Stomach smooth muscle (tissue), 2 donors: ENCODE measurements at regions not wholly inside any gene's neighbourhood (a gene's known extent, or its start where the extent isn't known, plus 50 kb on each side); places are given as distances from the start of the nearest gene placed in this dataset.

Experiments used
- H3K27ac ChIP-seq: one replicate; pipeline ENCODE4 v1.7.0; 2013; ENCODE audit warnings: mild to moderate bottlenecking, low read length, inconsistent platforms
- H3K27me3 ChIP-seq, 2 donors: one replicate each; pipeline ENCODE4 v1.7.0; 2013; ENCODE audit warnings: low read length in 2 of 2; ENCODE audit not compliant: insufficient read depth in 2 of 2, control insufficient read depth in 1 of 2
- H3K36me3 ChIP-seq, 2 donors: one replicate each; pipeline ENCODE4 v1.7.0; 2013; ENCODE audit warnings: low read length in 2 of 2; ENCODE audit not compliant: control insufficient read depth in 2 of 2, insufficient read depth in 2 of 2
- H3K4me1 ChIP-seq: one replicate; pipeline ENCODE4 v1.7.0; 2013; ENCODE audit warnings: low read length; ENCODE audit not compliant: control insufficient read depth, insufficient read depth
- H3K4me3 ChIP-seq, 2 donors: one replicate each; pipeline ENCODE4 v1.7.0; 2013; ENCODE audit warnings: low read length in 2 of 2
- H3K9ac ChIP-seq, 2 donors: one replicate each; pipeline ENCODE4 v1.7.0; 2013; ENCODE audit warnings: low read length in 2 of 2, mild to moderate bottlenecking in 1 of 2
- H3K9me3 ChIP-seq, 2 donors: one replicate each; pipeline ENCODE4 v1.7.0; 2013; ENCODE audit warnings: low read length in 2 of 2; ENCODE audit not compliant: control insufficient read depth in 2 of 2
- donor health status: healthy.
- donor health status: Pancreatic carcinoma.

DNA sequence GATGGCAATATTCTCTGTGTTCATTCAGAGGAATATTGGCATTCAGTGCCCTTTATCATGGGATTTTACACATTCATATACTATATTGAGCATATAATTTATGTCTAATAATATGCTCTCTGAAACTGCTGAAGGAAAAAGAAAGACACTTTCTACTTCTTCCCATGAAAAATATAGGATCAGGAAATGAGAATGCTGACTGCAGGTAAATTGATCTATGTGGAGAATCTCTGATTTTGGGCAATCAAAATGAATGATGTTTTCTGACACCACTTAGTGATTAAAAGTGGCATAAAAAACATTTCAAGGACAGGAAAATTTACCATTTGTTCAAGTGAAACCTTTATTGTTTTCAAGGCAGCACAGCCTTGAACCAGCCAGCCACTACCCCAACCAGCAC, 260.1 kb upstream of the STXBP5 start:
- Histone ChIP-seq H3K9ac (no peak overlapping the region), H3K27ac (no peak overlapping the region), H3K4me3 (no peak overlapping the region), H3K9me3 (peaks cover 0 to 4% of the 10 kb centered on the region in 2 donors), H3K36me3 (no peaks in the 10 kb centered on the region), H3K4me1 (no peaks in the 10 kb centered on the region), H3K27me3 (no peaks in the 10 kb centered on the region)

DNA sequence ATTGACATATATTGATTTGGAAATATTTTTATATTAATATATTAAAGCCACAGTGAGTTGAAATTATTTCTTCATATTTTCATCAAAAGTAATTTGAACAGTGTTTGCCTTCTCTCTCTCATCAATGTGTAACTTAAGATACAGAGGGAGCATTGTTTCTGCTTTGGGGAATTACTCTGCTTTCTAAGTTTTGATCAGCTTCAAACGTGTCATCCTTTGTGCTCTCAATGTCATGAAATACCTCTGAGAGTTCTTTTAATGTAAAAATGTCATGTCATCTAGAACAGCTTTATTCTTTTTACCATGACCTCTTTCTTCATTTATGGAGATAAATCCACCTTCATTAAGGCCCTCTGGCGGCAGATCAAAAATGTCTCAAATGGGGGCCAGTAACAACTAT, 259.4 kb upstream of the STXBP5 start:
- Histone ChIP-seq H3K4me1 (no peaks in the 10 kb centered on the region), H3K9me3 (peaks cover 0 to 4% of the 10 kb centered on the region in 2 donors), H3K27ac (no peak overlapping the region), H3K4me3 (no peak overlapping the region), H3K36me3 (no peaks in the 10 kb centered on the region), H3K9ac (no peak overlapping the region), H3K27me3 (no peaks in the 10 kb centered on the region)

GRCh38 chr6:146946559-146946958, 257.7 kb upstream of the STXBP5 start:
- H3K27me3 ChIP-seq, result no peaks in the 10 kb centered on the region
- H3K27ac ChIP-seq, result no peak overlapping the region
- no peaks in the 10 kb centered on the region for H3K4me1 ChIP-seq
- no peak overlapping the region for H3K4me3 ChIP-seq
- peaks cover 0 to 4% of the 10 kb centered on the region in 2 donors for H3K9me3 ChIP-seq
- no peak overlapping the region for H3K9ac ChIP-seq
- no peaks in the 10 kb centered on the region for H3K36me3 ChIP-seq

- H3K4me3 ChIP-seq, result no peak overlapping the region
- H3K27me3 ChIP-seq, result no peaks in the 10 kb centered on the region
- H3K36me3 ChIP-seq, result no peaks in the 10 kb centered on the region
- no peaks in the 10 kb centered on the region for H3K9me3 ChIP-seq
- no peak overlapping the region for H3K9ac ChIP-seq
- no peak overlapping the region for H3K27ac ChIP-seq
- no peaks in the 10 kb centered on the region for H3K4me1 ChIP-seq
These were observed 255.4 kb upstream of the STXBP5 start for GRCh38 chr6:146948790-146949342.

GRCh38 chr6:146949425-146949824, 254.8 kb upstream of the STXBP5 start:
- no peaks in the 10 kb centered on the region for H3K4me1 ChIP-seq
- H3K9me3 ChIP-seq, result no peaks in the 10 kb centered on the region
- no peak overlapping the region for H3K27ac ChIP-seq
- no peaks in the 10 kb centered on the region for H3K36me3 ChIP-seq
- H3K4me3 ChIP-seq, result no peak overlapping the region
- no peaks in the 10 kb centered on the region for H3K27me3 ChIP-seq
- H3K9ac ChIP-seq, result no peak overlapping the region

DNA sequence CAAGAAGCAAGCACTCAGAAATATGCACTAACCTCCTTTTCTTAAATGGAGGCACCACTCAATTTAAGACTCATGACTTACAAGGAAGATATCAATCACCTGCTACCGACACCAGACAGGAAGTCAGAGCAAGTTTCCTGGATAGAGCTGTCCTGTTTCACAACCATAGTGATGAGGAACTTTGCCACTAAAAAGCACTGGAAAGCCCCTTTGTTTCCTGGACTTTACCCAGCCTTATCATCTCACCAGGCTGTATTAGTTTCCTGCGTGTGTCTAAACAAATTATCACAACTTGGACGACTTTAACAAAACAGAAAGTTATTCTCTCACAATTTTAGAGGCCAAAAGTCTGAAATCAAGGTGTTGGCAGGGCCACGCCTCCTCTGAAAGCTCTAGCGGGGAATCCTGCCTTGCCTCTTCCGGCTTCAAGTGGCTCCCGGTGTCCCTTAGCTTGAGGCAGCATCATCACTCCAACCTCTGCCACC, 253.8 kb upstream of the STXBP5 start:
- H3K9ac ChIP-seq, result no peak overlapping the region
- no peak overlapping the region for H3K27ac ChIP-seq
- H3K4me1 ChIP-seq, result no peaks in the 10 kb centered on the region
- H3K9me3 ChIP-seq, result no peaks in the 10 kb centered on the region
- no peaks in the 10 kb centered on the region for H3K27me3 ChIP-seq
- no peak overlapping the region for H3K4me3 ChIP-seq
- no peaks in the 10 kb centered on the region for H3K36me3 ChIP-seq

DNA sequence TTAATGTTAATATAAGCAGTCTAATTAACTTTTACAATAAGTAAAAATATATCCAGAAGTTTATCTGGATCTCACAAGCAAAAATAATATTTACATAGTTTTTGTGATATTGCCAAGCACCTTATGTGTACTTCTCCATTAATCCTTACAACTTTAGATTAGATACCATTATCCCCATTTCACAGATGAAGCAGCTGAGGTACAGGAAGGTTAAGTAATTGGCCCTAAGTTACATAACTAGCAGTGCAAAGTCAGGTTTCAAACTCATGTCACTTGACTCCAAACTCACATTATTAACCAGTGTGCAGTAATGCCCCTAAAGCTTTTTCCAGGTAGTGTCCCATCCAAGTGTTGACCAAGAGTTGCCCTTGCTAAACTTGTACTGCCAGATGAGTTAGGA, 248.6 kb upstream of the STXBP5 start:
- no peaks in the 10 kb centered on the region for H3K36me3 ChIP-seq
- H3K9me3 ChIP-seq, result no peaks in the 10 kb centered on the region
- no peaks in the 10 kb centered on the region for H3K27me3 ChIP-seq
- no peak overlapping the region for H3K4me3 ChIP-seq
- no peak overlapping the region for H3K9ac ChIP-seq
- H3K27ac ChIP-seq, result no peak overlapping the region
- H3K4me1 ChIP-seq, result no peaks in the 10 kb centered on the region

DNA sequence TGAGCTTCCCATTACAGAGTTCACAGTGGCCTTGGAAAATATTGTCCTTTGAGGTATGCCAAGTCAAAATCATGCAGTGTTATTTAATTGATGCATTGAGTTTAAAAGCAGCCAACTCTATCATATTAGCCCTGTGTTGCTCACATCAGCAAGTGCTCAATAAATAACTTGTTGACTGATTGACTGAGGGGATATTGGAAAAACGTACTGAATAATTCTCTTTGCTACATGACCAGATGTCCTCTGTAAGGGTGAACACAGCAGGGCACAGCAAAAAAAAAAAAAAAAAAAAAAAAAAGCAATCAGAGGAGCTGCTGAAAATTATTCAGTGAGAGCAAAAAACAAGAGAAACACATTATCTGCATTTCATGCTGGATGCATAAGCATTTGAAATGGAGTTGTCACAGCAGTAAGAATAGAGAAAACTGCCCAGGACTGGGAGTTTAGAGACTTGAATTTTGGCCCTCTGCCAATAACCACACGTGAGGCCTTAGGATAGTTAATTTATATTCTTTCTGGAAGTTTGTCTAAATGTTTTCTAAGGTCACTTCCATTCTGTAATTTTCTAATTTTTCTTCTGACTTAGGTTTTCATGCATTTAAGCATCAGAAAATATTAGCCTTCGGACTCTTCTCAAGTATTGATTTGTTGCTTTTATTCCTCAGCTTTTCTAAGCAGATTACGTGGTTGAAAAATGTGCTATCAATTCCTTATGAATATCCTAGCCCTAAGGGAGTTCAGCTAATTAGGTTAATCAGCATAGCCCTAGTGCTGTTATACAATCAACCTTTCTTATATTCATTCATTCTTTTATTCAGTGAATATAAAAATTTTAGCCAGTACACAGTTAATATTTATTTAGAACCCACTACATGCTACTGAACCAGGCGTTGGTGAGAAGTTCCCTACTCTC, 246.8 kb upstream of the STXBP5 start:
- Histone ChIP-seq H3K4me3 (no peak overlapping the region), H3K9ac (no peak overlapping the region), H3K4me1 (no peaks in the 10 kb centered on the region), H3K36me3 (no peaks in the 10 kb centered on the region), H3K9me3 (no peaks in the 10 kb centered on the region), H3K27me3 (no peaks in the 10 kb centered on the region), H3K27ac (no peak overlapping the region)

- H3K9me3 ChIP-seq, result no peaks in the 10 kb centered on the region
- no peaks in the 10 kb centered on the region for H3K4me1 ChIP-seq
- no peaks in the 10 kb centered on the region for H3K36me3 ChIP-seq
- H3K4me3 ChIP-seq, result no peak overlapping the region
- H3K27me3 ChIP-seq, result no peaks in the 10 kb centered on the region
- H3K9ac ChIP-seq, result no peak overlapping the region
- no peak overlapping the region for H3K27ac ChIP-seq
These were observed 242.4 kb upstream of the STXBP5 start for GRCh38 chr6:146961831-146962230.

GRCh38 chr6:146962329-146962728, 241.9 kb upstream of the STXBP5 start:
- Histone ChIP-seq H3K9ac (no peak overlapping the region), H3K9me3 (no peaks in the 10 kb centered on the region), H3K27ac (no peak overlapping the region), H3K4me1 (no peaks in the 10 kb centered on the region), H3K4me3 (no peak overlapping the region), H3K36me3 (no peaks in the 10 kb centered on the region), H3K27me3 (no peaks in the 10 kb centered on the region)

DNA sequence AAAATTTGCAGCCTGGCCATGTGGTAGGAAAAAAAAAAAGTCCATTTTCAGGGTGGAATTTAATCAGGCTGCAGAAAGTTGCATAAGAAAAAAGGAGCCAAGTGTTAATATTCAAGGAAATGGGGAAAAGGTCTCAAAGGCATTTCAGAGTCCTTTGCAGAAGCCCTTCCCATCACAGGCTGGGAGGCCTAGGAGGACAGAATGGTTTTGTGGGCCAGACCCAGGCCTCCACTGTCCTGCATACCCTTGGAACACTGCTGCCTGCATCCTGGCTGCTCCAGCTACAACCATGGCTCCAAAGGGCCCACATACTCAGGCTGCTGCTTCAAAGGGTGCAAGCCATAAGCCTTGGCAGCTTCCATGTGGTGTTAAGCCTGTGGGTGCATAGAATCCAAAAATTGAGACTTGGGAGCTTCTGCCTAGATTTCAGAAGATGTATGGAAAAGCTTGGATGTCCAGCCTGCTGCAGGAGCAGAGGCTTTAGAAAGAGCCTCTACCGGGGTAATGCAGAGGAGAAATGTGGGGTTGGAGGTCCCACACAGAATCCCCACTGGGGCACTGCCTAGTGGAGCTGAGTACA, 239.0 kb upstream of the STXBP5 start:
- Histone ChIP-seq H3K9me3 (no peaks in the 10 kb centered on the region), H3K27ac (no peak overlapping the region), H3K36me3 (no peaks in the 10 kb centered on the region), H3K4me1 (no peaks in the 10 kb centered on the region), H3K27me3 (no peaks in the 10 kb centered on the region), H3K9ac (no peak overlapping the region), H3K4me3 (no peak overlapping the region)
